Activated CD4-positive, alpha-beta T cell treated with anti-CD3 and anti-CD28 coated beads for 48 hours (primary cell): ENCODE measurements at regions not wholly inside any gene's neighbourhood (a gene's known extent, or its start where the extent isn't known, plus 50 kb on each side); places are given as distances from the start of the nearest gene placed in this dataset.
A peak's percentile ranks its signal among the peaks of the same experiment; 100 is the strongest.
"Not testable (repeated sequence)": the region's sequence is repeated elsewhere in the genome, so short reads cannot be mapped to it uniquely, and the experiment has no call there.

Experiments used
- DNase-seq: peaks from one replicate; pipeline ENCODE4 v3.0.0-alpha.2; 2020

DNA sequence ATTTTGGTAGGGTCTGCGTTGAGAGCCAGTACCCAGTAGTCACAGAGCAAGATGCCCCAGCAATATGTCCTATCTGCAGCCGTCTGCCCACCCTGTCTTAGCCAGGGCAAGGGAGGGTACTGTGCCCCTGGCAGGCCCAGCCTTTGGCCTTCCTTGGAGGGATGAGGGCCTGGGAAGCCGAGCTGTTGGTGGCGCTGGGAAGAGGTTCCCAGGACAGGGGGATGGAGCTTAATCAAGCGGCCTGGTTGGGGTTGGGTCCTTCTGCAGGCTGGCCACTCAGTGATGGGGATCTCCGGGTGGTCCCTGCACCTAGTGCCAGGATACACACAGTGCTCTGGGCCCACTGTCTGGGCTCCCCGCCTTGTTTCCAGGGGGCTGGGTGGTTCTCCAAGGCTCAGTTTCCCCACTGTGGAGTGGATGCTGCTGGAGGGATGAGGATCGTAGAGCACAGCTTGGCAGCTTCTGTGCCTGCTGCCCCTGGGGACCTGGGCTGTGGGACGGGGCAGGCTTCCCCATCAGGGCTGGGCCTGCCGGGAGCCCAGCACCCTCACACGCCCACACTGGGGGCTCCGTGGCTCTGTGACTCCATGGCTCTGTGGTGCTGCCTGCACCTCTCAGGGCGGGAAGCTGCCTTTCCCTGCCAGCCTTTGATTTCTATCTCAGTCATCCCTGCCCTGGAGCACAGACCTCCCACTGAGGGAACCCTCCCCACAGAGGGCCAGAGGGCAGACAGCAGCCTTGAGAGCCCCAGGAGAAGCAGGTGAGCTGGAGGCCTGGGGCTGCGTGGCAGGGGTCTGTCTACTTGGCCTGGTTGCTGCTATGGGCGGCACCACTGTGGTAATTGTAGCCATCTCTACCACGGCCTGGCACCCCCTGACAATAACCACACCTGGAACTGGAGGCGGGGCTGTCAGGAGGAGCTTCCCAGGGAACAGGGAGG lies 357.0 kb downstream of the TMEM121 start:
- peak; percentile 1 for DNase-seq

DNA sequence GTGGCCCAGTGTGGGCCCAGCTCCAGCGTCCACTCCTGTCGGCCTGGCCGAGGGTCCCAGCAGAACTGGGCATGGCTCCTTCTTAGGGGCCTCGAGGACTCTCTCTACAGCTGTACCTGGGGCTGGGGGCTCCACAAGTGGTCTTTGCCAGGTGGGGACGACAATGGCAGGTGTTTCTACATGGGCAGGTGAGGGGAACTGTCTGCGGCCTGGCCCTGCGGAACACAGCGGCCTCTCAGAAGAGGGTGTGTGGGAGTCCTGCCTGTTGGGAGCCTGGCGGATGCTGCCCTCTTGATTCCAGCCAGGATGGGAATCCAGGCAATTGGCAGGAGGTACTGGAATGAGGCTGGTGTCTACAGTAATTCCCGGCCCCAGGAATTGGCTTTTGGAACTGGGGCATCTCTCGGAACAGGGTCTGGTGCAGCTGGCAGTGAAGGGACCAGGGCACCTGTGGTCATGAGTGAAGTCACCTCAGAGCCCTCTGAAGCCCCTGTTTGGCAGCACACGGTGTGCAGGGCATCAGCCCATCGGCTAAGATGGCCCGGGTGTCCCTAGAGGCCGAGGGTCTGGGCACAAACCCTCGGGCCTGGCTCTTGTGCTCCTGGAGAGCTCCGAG lies 357.9 kb downstream of the TMEM121 start:
- not testable (repeated sequence) for DNase-seq

GRCh38 chr14:105884808-105885281 lies 358.5 kb downstream of the TMEM121 start:
- DNase-seq = peak; percentile 1

- peak; percentile 1 for DNase-seq
Observed at GRCh38 chr14:105885561-105886320, 359.4 kb downstream of the TMEM121 start.

- peak; percentile 2 for DNase-seq
Observed at GRCh38 chr14:105886791-105887191, 360.4 kb downstream of the TMEM121 start.

DNA sequence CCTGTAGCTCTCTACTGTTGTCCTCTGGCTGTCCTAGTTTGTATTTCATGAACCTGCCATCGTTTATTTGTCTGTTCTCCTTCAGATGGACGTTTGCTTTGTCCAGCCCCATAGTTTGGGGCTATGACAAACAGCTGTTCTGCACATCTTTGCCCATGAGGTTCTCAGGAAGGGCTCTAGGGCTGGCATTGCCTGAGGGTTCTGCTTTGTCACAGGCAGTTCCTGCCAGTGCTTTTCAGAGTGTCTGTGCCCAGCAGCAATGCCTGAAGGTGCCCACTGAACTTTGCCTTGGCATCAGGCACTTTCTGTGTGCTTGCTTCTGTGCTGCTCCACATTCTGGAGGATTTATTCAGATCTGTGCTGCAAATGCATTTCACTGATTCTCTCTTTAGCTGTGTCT lies 361.3 kb downstream of the TMEM121 start:
- DNase-seq = no peak

GRCh38 chr14:105888151-105888550 lies 361.8 kb downstream of the TMEM121 start:
- no peak for DNase-seq

DNA sequence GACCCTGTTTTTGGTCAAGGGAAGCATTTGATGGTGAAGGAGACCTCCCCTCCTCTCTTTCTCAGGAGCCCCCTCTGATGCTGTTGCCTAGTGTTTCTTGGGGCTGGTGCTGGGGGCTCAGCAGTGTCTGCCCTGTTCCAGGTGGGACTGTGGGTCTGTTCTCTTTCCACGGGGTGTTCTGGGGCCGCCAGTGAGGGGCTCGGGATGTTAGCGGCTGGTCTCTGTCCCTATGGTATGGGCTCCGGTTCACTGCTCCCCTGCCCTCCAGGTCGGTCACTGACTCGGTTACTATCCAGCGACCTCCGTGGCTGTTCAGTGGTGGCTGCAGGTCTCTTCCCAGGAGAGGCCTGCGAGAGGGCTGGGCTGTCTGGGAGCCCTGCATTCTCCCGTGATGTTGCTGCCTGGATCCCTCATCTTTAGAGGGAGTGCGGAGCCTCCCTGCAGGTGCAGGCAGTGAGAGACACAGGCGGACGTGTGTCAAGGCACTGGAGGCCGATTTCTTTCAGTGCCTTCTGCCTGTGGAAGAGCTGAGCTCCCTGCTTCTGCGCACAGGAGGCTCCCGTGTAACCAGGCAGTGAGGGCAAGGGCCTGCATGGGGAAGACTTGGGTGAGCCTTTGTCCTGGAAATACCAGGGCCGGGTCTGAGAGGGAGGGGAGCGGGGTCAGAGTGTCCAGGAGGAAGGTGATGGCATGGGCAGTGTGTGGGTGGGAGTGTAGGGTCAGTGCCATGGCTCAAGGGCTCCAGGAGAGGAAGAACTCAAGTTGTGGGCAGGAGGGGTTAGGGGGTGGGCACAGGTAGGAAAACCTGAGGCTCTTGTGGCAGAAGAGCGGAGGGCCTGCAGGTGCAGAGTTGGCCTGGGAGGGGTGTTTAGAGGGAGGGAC lies 362.6 kb downstream of the TMEM121 start:
- DNase-seq = no peak

- DNase-seq = no peak
Observed at GRCh38 chr14:105889666-105890473, 363.5 kb downstream of the TMEM121 start.

GRCh38 chr14:105890474-105891220 lies 364.3 kb downstream of the TMEM121 start:
- no peak for DNase-seq

- no peak for DNase-seq
Observed at GRCh38 chr14:105891221-105891602, 364.8 kb downstream of the TMEM121 start.

DNA sequence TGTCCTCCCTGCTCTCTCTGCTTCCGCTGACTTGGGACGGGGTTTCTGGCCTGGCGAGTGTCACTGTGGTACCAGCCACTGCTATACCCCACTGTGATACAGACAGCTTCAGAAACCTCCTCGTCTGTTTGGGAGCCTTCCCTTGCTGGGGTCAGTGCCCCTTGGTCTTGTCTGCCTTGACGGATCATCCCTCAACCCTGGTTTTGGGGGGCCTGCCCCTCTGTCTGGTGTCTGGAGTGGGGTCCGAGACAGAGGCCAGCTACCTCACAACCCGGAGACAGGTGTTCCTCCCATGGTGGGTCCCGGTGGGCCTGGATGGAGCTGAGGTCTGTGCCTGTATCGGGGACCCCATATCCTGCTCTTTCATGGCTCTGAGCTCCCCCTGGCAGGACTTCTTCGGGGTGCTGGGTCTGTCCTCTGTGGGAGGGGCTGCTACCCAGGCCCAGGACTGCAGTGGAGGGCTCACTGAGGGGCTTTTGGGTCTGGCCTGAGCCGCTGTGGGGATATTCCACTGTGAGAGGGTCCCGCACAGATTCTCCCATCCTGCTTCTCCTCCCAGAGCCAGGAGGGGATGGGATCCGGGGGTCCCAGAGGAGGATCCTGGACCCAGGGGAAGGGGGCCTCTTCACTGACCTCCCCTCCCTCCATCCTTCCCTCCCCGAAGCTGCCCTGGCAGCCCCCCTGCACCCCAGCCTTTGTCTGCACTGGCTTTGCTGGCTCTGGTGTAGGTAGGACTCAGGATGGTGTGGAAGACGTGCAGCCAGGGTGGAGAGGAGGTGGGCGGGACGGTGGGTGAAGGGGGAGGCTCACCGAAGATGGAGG lies 365.5 kb downstream of the TMEM121 start:
- DNase-seq = no peak

- DNase-seq = not testable (repeated sequence)
Observed at GRCh38 chr14:105892453-105893441, 366.4 kb downstream of the TMEM121 start.

GRCh38 chr14:105893686-105894085 lies 367.3 kb downstream of the TMEM121 start:
- not testable (repeated sequence) for DNase-seq

- DNase-seq = no peak
Observed at GRCh38 chr14:105894125-105894977, 368.0 kb downstream of the TMEM121 start.

DNA sequence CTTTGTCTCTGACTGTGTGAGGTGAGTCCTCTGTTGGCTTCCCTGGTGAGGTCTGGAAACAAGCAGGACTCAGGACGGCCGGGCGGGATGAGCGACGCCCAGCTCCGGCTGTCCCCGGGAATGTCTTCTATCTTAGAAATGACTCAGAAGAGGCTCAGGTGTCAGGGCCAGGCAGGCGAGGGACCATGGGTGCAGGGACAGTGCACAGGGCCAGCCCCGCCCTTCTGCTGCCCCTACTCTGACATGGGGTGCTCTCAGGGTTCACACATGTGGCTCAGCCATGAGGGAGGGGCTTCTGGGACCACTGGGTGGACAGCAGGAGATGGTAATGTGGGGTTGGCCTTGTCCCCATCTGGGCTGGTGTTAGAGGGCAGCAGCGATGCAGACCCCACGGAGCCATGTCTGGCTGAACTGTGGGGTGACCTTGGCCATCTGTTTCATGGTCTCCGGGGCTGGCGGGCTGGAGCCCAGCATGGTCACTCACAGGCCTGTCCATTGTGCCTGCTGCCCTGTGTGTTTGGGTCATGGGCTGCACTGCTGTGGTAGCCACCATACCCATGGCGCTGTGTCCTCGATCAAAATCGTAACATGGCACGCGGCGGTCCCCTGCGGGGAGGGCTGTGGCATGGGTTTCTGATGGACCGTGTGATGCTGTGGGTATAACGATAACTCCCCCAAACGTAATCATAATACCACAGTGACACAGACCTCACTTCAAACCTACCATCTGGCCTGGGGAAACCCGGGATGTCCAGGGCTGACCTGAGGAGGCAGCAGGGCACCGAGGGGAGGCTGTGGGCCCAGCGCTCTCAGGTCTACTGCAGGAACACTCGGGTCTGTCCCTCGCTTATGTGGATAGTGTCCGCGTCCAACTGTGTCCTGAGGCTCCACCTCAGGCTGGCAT lies 368.8 kb downstream of the TMEM121 start:
- no peak for DNase-seq
